ENCODE measurements at regions not wholly inside any gene's neighbourhood (a gene's known extent, or its start where the extent isn't known, plus 50 kb on each side); places are given as distances from the start of the nearest gene placed in this dataset.
"Not testable (repeated sequence)": the region's sequence is repeated elsewhere in the genome, so short reads cannot be mapped to it uniquely, and the experiment has no call there.

DNA sequence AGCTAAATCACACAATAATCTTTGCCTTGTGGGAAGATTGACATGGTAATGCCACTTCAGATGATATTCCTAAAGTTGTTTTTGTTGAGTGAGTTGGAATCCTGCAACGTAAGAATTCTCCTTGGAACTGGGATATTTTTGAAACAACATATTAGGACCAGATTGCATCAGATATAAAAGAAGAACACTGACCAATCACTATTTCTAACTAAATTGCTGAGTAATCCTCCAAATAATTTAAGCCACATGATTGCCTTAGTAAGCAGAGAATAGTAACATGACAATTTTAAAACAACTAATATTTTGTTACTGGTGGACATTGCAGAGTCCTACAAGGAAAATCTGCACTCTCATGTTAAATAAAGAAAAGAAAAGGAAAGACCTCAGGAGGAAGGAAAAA is 353.9 kb upstream of the LMCD1 start:
- no peak for DNase-seq

DNA sequence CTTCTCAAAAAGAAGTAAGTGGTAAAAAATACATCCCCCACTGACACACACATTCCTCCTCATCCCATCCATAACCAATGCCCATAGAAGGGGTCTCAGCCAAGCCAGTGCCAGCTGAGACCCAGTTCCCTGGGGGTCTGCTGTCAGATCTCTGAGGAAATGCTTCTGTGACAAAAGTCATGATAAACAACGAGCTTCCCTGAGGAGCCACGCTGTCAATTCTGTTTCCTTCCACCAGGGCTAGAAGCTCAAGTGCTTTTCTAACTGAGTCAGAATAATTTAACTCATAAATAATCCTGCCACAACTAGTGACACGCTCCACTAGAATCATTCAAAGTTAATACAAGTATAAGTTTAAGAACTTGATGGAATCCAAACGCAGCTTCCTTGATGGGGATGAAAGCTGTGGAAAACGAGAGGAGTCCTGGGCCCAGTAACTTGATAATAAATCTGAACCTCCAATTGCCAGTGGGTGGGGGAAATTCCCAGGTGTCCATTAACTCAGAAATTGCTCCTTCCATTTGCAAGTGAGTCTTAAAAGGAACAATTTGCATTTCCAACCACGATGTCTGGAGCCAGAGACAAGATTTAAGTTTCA is 348.7 kb upstream of the LMCD1 start:
- no peak for DNase-seq

DNA sequence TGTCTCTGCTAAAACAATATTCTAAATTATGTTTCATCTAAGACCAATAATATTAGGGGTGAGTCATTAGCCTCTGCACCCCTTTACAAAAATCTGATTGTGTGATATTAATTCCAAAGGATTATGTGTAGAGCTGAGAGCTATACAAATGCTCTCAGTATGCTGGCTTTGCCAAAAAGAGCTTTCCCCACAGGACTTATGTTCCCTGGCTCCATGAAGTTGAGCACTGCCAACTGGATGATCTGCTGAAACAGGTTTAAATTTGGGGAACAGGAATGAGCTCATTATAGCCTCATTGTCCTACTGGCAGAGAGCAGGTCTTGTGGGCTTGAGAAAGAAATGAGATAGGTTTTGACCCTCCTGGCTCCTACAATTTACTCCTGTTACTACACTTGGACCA is 347.8 kb upstream of the LMCD1 start:
- DNase-seq: no peak

DNA sequence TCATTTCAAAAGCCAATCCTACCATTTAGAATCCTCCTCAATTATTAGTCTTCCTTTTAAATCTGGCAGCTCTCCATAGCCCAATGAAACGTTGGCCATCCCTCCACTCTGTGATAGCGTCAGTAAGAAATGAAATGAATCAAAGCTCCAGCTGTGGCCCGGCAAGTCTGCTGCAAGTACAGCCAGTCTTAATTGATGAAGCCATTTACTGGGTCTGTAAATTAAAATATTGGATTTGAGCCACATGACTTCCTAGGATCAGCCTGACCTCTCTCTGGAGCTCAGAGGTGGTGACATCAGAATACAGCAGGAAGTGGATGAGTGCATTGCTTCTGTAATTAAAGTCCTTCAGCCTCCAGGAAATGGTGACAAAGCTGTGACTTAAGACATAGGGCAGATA is 347.0 kb upstream of the LMCD1 start:
- DNase-seq: no peak

DNA sequence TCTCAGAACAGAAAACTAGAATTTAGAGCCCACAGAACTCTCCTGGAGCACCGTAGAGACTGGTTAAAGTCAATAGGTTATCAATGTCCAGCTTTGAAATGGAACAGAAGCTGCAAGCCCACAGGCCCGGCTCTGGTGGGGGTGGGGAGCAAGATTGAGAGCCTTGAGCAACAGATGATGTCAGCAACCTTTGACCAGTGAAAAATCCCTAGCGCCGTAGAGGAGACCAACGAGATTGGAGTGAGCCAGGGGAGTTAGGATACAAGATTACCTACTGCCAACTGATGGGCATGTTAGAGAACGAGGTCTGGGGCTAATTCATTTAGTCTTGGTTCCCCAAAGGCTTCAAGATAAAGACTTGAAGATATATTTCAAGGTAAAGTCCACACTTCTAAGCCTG is 345.5 kb upstream of the LMCD1 start:
- DNase-seq: no peak

DNA sequence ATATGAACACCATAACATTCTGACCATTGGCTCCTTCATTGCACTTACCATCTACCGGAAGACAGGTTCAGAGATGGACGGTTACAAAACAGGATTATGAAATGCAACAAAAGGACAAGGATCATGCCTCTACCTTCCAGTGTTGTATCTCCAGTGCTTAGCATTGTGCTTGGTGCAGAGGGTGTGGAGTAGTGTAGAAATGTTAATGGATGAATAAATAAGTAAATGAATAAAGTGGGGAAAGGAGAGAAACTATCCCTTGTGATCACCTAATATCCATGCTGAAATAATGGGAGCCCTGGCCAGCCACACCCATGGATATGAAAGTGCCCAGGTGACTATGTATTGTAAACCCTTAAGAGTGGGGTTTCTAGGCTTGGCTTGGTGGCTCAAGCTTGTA is 344.8 kb upstream of the LMCD1 start:
- no peak for DNase-seq

DNA sequence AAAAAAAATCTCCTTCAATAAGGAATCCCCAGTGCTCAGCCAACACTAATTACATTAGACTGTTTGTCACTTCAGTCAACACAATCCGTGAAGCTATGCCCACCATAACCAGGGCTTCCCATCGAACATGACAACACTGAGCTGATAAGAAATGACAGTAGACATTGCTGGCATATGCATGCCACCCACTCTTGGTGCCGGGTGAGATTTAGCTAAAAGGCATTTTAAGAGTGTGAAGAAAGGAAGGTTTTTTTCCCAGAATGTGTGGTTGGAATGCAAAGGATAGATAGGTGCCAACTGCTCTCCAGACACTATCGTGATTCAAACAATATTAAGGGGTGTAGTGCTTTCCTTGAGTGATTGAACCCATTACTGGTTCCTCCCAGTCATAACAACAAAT is 344.0 kb upstream of the LMCD1 start:
- no peak for DNase-seq

DNA sequence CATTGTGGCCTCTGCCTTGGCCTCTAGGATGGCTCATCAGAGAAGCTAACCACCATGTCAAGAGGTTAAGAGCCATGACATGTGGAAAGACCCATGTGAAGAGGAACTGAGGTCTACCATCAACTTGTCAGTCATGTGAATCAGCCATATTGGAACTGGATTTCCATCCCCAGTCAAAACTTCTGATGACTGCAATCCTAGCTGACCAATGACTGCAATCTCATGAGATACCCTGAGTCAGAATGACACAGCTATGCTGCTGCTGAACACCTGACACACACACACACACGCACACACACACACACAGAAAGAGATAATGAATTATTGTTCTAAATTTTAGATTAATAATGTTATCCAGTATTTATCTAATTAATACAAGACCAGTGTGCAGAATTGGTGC is 337.5 kb upstream of the LMCD1 start:
- no peak for DNase-seq

DNA sequence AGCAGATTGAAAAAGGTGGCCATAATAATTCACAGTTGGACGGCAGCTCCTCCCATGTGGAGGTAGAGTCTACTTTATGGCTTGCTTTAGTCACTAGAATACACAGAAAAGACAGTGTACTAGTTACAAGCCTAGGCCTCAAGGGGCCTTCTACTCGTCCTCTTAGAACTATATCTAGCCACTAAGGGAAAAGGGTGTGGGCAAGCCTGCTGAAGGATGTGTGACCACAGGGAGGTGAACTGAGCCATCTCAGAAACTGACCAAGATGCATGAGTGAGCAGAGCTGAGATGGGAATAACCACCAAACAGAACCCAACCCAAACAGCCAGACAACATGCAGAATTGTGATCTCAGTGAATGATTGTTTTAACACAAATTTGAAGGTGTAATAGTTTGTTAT is 335.6 kb upstream of the LMCD1 start:
- DNase-seq: no peak

DNA sequence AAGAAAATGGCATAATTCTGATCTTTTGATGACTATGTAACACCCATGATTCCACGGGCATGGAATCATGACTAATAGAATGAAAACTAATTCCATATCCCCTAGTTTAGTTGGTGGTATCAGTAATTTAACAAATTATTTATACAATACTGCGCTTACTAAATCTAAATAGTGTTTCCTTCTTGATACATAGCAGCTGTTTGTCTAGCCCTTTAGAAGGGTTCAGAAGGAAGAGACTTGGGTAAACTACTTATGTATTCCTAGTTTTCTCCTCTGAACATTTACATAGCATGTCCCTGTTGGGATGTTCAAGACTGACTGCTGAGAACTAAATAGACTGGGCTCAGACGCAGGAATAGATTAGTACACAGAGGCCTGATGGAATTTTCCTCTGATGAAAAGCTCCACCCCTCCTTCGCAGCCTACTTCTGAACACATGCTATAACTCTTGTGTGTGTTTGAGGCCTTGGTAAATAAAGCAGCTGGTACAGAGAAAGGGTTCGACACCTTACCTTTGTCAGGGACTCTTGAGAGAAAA is 330.6 kb upstream of the LMCD1 start:
- DNase-seq: no peak

DNA sequence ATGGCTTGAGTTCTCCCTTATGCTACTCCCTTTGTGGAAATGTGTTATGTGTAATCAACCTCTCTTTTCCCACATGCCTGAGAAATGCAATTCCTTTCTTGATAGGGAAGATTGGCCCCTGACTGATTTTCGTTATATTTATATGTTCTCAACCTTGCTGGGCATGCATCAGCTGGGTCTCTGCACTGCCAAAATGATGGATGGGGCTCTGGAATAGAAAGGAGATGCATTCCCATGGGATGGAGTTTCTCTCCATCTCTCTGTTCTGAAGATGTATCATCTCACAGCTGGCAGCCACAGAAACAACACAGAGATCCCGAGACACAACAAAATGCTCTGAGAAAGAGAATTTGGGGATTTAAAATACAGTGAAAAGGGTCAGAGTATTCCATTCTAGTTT is 327.7 kb upstream of the LMCD1 start:
- no peak for DNase-seq

DNA sequence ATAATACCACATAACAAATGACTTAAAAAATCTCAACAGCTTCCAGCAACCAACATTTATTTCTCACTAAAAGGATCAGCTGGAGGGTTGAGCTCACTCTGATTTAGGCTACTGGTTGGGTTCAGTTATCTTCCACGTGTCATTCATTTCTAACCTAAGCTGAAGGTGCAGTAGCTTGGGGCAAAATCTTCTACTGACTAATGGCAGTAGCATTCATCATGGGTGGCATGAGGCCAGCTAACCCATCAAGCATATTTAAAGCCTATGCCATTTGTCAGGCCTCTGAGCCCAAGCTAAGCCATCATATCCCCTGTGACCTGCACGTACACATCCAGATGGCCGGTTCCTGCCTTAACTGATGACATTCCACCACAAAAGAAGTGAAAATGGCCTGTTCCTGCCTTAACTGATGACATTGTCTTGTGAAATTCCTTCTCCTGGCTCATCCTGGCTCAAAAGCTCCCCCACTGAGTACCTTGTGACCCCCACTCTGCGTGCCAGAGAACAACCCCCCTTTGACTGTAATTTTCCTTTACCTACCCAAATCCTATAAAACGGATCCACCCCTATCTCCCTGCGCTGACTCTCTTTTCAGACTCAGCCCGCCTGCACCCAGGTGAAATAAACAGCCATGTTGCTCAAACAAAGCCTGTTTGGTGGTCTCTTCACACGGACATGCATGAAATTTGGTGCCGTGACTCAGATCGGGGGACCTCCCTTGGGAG is 324.7 kb upstream of the LMCD1 start:
- DNase-seq: not testable (repeated sequence)

DNA sequence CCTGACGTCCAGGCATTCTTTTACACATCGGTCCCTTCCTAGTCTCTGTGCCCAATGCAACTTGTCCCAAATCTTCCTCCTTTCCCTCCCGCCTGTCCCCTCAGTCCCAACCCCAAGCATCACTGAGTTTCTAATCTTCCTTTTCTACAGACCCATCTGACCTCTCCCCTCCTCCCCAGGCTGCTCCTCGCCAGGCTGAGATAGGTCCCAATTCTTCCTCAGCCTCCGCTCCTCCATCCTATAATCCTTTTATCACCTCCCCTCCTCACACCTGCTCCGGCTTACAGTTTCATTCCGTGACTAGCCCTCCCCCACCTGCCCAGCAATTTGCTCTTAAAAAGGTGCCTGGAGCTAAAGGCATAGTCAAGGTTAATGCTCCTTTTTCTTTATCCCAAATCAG is 323.1 kb upstream of the LMCD1 start:
- DNase-seq: not testable (repeated sequence)

DNA sequence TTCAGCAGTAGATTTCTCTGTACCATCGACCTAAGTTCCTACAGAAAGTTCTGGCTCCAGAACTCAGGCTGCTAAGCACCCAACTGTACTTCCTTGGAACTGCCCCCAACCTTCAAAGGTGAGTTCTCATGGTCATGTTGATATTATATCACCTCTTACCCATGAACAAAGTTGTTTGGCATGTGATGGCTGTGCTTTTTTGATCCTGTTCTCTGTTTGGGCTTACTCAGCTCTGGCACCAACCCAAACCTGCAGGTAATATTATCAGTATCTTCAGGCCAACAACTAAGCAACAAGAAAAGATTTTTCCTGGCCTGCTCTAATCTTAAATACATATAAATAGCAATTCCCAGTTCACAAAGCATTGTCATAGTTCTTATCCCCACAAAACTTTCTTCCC is 318.7 kb upstream of the LMCD1 start:
- DNase-seq: no peak

DNA sequence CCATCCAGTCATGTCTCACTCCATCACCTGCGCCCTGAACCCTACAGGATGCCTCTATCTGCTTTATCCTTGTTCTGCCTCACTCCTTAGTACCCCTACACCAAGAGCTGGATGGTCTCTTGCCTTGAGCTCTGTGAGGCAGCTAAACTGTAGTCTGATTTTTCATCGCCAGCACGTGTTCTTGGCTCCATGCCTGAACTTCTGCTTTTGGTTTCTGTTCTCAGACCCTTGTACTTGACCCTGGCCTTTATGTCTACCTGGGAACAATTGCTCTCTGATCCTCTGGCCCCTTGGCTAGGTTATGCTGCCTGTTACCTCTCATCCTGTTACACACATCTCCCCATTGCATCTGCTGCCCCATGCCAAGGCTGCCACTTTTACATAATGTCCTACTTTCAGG is 318.0 kb upstream of the LMCD1 start:
- DNase-seq: no peak

DNA sequence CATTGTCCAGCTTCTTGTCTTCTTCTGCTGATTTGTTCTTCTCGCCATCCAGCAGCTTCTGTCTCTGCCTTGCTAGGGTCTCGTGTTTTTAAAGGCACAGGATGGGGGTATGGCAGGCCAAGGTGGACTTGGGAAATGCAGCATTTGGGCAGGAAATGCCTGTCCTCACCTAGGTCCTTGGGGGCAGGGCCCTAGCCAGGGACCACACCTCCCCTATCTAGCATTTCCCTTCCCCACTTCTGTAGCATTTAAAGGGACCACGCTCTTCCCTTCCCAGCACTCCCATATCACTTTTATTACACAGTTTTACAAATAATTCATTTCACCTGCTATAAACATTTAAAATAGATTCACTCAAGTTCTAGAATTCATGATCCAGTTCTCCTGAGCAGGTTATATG is 315.4 kb upstream of the LMCD1 start:
- no peak for DNase-seq

DNA sequence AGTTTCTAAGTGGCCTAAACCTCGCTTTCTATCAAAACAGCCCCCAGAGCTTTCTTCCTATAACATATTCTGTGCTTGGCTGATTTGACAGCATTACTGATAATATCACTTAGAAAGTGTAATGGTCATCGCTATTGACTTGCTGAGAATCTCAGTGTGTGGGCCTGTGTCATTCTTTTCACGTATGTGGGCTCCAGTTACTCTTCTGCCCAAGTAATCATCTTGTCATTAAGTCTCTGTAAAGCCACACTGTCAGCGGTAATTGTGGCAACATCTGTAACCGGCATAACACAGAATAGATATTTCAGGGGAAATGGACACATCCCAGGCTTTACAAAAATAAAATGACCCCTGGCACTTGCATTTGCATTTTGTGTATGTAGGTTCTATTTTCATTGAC is 313.6 kb upstream of the LMCD1 start:
- no peak for DNase-seq

DNA sequence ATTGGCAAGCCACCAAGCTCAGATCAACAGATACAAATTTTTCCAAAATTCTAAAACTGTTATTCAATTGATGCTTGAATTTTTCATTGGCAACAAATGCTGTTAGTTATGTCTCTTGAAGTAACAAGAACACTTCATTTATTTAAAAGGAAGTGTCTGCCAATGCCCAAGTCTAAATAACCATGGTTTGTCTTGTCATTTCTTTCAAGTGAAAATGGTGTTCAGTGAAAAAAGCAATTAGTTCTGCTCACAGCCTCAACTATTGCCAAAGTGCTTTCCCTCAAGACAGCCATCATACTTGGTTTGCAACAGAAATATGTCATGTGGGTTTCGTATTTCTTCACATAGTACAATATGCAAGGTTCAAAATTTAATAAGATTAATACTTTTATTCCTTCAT is 312.6 kb upstream of the LMCD1 start:
- DNase-seq: no peak

DNA sequence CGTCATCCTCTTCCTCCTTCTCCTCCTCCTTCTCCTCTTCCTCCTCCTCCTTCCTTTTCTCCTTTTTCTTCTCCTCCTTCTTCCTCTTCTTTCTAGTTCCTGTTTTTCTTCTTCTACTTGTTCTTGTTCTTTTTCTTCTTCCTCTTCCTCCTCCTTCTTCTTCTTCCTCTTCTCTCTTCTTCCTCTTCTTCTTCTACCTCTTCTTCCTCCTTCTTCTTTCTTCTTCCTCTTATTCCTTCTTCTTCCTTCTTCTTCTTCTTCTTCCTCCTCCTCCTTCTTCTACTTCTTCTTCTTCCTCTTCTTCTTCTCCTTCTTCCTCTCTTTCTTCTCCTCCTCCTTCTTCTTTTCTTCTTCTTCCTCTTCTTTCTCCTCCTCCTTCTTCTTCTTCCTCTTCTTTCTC is 310.2 kb upstream of the LMCD1 start:
- DNase-seq: no peak

DNA sequence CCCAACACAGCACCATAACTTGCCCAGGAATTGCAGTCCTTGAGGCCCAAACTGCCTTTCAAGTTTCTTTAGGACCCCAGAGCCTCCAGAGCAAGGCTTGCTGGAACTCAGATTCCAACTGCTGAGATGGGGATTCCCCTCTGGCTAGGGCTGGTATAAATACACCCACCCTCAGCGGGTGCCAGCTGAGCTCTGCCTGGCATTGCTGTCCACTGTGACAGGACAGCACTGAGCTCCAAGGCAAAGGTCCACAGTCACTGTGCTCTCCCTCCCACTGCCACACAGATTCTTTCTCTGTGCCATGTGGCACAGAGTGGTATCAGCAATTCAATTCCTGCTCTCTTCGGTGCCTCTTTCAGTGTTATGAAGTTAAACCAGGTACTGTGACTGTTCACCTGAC is 304.2 kb upstream of the LMCD1 start:
- DNase-seq: no peak

DNA sequence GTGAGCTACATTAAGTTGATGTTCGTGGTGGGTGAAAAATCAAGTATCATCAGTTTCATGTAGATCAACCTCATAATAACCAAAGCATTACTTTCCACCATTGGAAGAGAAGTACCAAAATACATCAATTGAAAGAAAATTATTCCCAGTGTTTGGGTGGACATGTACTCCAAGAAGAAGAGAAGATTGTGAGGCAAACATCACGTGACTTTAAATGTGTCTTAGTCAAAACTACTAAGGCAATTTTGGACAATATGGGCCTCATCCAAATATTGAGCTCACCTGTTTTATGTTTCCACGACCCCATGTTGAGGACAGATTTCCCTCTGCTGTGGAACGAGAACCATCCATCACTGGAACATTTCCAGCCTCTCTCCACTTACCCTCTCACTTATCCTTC is 303.0 kb upstream of the LMCD1 start:
- no peak for DNase-seq

DNA sequence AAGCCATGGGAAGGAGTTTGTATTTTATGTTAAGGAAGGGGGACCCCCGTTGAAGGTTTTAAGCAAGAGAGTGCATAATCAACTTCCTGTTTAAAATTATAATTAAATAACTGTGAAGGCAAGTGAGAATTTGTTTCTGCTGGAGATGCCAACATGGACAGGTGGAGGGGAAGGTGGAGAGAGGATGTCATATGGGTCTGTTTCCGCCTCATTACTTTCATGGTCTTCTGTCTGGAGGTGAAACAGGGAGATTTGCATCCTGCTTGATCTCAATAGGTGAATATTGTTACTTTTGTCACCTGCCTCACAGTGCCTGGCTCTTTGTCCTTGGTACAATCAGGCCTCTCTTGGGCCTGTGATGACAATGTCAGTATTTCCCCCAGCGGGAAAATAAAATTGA is 300.6 kb upstream of the LMCD1 start:
- no peak for DNase-seq

DNA sequence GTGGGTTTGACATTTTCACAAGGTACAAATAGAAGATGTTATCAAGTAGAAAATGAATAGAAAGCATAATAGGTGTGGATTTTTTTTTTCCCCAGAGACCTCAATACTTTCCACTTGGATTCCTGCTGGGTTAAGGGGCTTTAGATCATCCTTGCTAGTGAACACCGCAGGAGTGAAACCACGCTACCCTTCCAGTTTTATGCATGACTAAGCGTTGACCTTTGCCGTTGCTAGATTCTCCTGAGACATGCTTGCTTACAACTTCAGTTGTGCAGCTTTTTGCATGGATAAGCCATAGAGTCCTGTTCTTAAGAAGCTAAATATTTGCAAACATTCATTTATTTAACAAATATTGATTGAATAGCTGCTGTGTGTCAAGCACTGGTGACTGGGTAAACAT is 299.7 kb upstream of the LMCD1 start:
- no peak for DNase-seq

DNA sequence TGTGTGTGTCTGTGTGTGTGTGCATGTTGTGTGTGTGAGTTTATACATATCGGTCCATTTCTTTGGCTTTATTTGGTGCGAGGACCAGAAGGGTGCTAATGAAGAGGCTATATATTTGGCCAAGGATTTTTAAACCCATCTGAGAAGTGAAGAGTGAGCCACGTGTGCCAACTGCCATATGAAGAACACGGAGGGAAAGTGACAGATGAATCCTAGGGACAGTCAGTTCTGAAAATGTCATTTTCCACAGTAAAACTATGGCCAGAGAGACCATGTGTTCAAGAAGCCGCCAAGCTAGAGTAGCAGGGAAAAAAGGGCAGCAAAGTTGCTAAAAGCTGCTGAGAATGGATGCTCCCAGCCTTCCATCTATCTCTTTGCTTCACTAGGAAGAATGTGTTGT is 297.3 kb upstream of the LMCD1 start:
- no peak for DNase-seq

Measured in CD4-positive, alpha-beta T cell treated with Interleukin-21 for 1 hour (primary cell).